ENCODE measurements at regions not wholly inside any gene's neighbourhood (a gene's known extent, or its start where the extent isn't known, plus 50 kb on each side); places are given as distances from the start of the nearest gene placed in this dataset.

DNA sequence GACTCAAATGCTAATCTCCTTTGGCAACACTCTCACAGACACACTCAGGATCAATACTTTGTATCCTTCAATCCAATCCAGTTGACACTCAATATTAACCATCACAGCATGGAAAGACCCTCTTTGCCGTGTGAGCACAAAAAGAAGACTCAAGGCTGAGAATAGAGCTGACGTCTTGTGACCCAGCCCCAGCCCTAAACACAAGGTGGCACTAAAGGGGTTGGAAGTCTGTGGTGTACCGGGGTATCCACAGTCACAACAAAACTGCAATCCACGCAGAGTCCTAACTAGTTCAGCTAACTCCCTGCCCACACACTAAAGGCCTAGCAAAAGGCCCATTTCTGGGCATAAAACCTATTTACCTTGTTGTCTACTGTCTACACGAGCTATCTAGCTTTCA, 200.1 kb downstream of the ACTR3B start:
- TF ChIP-seq POLR2A (IDR thresholded peaks at IDR 0.05) = no peak
- TF ChIP-seq CTCF (IDR thresholded peaks at IDR 0.05) = no peak
- TF ChIP-seq EP300 (IDR thresholded peaks at IDR 0.05) = no peak
- no peak for TF ChIP-seq POLR2AphosphoS5 (IDR thresholded peaks at IDR 0.05)
